Endothelial cell of umbilical vein (primary cell): ENCODE measurements at regions not wholly inside any gene's neighbourhood (a gene's known extent, or its start where the extent isn't known, plus 50 kb on each side); places are given as distances from the start of the nearest gene placed in this dataset.

ENCODE experiments used
- BruUV-seq: library from RNA; stranded (reverse); fragments of 400-500 nt; replicated peaks from 2 replicates; lab custom pipeline; 2021; lab: Mats Ljungman, UMichigan
- CTCF ChIA-PET: fragments of 300-600, 350-600 bp; sonication (Branson Sonifier 250); formaldehyde crosslinking; loops from one replicate; lab custom pipeline; 2021; ENCODE audit warnings: antibody characterized with exemption, inconsistent platforms; lab: Charles Lee
- POLR2A ChIA-PET: fragments of 300-600, 350-600 bp; sonication (Branson Sonifier 250); formaldehyde crosslinking; loops from one replicate; lab custom pipeline; 2021; ENCODE audit warnings: antibody characterized with exemption, inconsistent platforms; lab: Charles Lee
- DNase-seq: peaks from one replicate; pipeline ENCODE4 v3.0.0-alpha.2; 2011; ENCODE audit warnings: low read depth, low spot score
- FAIRE-seq: peaks from 2 replicates; lab custom pipeline; 2011; peaks lifted over from hg19 to GRCh38; lab: Jason Lieb, UNC
- H2AFZ ChIP-seq: 2 replicates; pipeline ENCODE4 v1.6.0; 2012; ENCODE audit warnings: low read depth, low read length, control low read depth, inconsistent platforms
- H3K27ac ChIP-seq: 2 replicates; pipeline ENCODE4 v1.5.1; 2011; ENCODE audit warnings: low read depth, mild to moderate bottlenecking, control low read depth, low read length, moderate library complexity; ENCODE audit not compliant: insufficient read depth
- H3K27me3 ChIP-seq, 2 experiments: 2 replicates each; pipeline versions ENCODE4 v1.6.0 to v1.6.1; 2011; ENCODE audit warnings: low read length in 2 of 2, mixed read lengths in 1 of 2; ENCODE audit not compliant: control insufficient read depth in 2 of 2, insufficient read depth in 2 of 2
- H3K36me3 ChIP-seq, 2 experiments: 2 replicates in 1 of 2; 3 replicates in 1 of 2; pipeline ENCODE4 v1.5.1; 2011; ENCODE audit warnings: low read length in 2 of 2, mild to moderate bottlenecking in 1 of 2, moderate library complexity in 1 of 2; ENCODE audit not compliant: control insufficient read depth in 2 of 2, insufficient read depth in 2 of 2; ENCODE audit errors: extremely low read depth in 1 of 2
- H3K4me1 ChIP-seq: 3 replicates; pipeline ENCODE4 v1.5.1; 2011; ENCODE audit warnings: mild to moderate bottlenecking, low read length; ENCODE audit not compliant: control insufficient read depth, insufficient read depth; ENCODE audit errors: extremely low read depth
- H3K4me2 ChIP-seq: 2 replicates; pipeline ENCODE4 v1.6.1; 2011; ENCODE audit warnings: low read length, control low read depth, mixed read lengths; ENCODE audit not compliant: insufficient read depth
- H3K4me3 ChIP-seq, 3 experiments: fragments of 200-600 bp in 1 of 3; sonication (generic), shearing (Covaris generic) in 1 of 3; replicated peaks in 1 of 3; 2 replicates each; pipeline ENCODE4 v1.5.1; 2011 to 2016; ENCODE audit warnings: control low read depth in 3 of 3, low read length in 3 of 3, mild to moderate bottlenecking in 2 of 3, inconsistent platforms in 1 of 3, low read depth in 1 of 3, moderate library complexity in 1 of 3; ENCODE audit not compliant: insufficient read depth in 1 of 3
- H3K79me2 ChIP-seq: 2 replicates; pipeline ENCODE4 v1.6.0; 2012; ENCODE audit warnings: low read length, inconsistent platforms; ENCODE audit not compliant: control insufficient read depth, insufficient read depth
- H3K9ac ChIP-seq: replicated peaks from 2 replicates; pipeline ENCODE3; 2011; ENCODE audit warnings: low read length, control low read depth; ENCODE audit not compliant: insufficient read depth; ENCODE audit errors: extremely low read depth
- H3K9me1 ChIP-seq: replicated peaks from 3 replicates; pipeline ENCODE4 v1.6.0; 2011; ENCODE audit warnings: mild to moderate bottlenecking, low read length; ENCODE audit not compliant: control insufficient read depth, insufficient read depth; ENCODE audit errors: extremely low read depth
- H3K9me3 ChIP-seq: replicated peaks from 2 replicates; pipeline ENCODE4 v1.5.1; 2012; ENCODE audit warnings: low read length, inconsistent platforms; ENCODE audit not compliant: control insufficient read depth, insufficient read depth
- H4K20me1 ChIP-seq: replicated peaks from 2 replicates; pipeline ENCODE3; 2011; ENCODE audit warnings: mild to moderate bottlenecking, low read length; ENCODE audit not compliant: control insufficient read depth, insufficient read depth; ENCODE audit errors: extremely low read depth
- CTCF ChIP-seq, 2 donors: IDR thresholded peaks; 1 replicate in 1 of 2; 2 replicates in 1 of 2; pipeline ENCODE4 v1.5.1; 2011; ENCODE audit warnings: low read length in 2 of 2, mild to moderate bottlenecking in 2 of 2, moderate library complexity in 2 of 2, control low read depth in 1 of 2, inconsistent platforms in 1 of 2, low read depth in 1 of 2; ENCODE audit not compliant: insufficient read depth in 1 of 2; ENCODE audit errors: extremely low read depth in 1 of 2
- EZH2 ChIP-seq: IDR thresholded peaks from 2 replicates; pipeline ENCODE4 v1.6.1; 2012; ENCODE audit warnings: borderline replicate concordance, low read depth, mild to moderate bottlenecking, moderate library complexity, low read length, inconsistent platforms; ENCODE audit not compliant: severe bottlenecking
- FOS ChIP-seq: IDR thresholded peaks from 2 replicates; pipeline ENCODE4 v1.6.1; 2011; ENCODE audit warnings: mild to moderate bottlenecking, low read length, moderate library complexity, borderline replicate concordance; ENCODE audit not compliant: insufficient read depth
- GATA2 ChIP-seq: IDR thresholded peaks from 2 replicates; pipeline ENCODE4 v1.7.0; 2011; ENCODE audit warnings: low read depth, mild to moderate bottlenecking, moderate library complexity, mixed read lengths, low read length; ENCODE audit not compliant: insufficient read length, insufficient read depth
- MYC ChIP-seq: IDR thresholded peaks from one replicate; pipeline ENCODE4 v1.6.1; 2011; ENCODE audit warnings: mild to moderate bottlenecking, low read depth, low read length
- POLR2A ChIP-seq: IDR thresholded peaks from 2 replicates; pipeline ENCODE4 v1.6.1; 2012; ENCODE audit warnings: low read depth, mild to moderate bottlenecking, control low read depth, low read length
- POLR2AphosphoS5 ChIP-seq: IDR thresholded peaks from 2 replicates; pipeline ENCODE4 v1.6.1; 2012; ENCODE audit warnings: low read depth, mild to moderate bottlenecking, control low read depth, low read length, moderate library complexity; ENCODE audit not compliant: insufficient read depth
- dilution Hi-C: fragments of 300-500 bp; cut with MboI; formaldehyde crosslinking; loops from one replicate; pipeline ENCODE4 v1.15.0; 2019; ENCODE audit warnings: low sequenced_read_pairs; ENCODE audit not compliant: extremely low pct_ligation_motif_present
- intact Hi-C: fragments of 100-400 bp; cut with micrococcal nuclease; formaldehyde crosslinking; loops from one replicate; pipeline ENCODE4 v1.10.0; 2022

DNA sequence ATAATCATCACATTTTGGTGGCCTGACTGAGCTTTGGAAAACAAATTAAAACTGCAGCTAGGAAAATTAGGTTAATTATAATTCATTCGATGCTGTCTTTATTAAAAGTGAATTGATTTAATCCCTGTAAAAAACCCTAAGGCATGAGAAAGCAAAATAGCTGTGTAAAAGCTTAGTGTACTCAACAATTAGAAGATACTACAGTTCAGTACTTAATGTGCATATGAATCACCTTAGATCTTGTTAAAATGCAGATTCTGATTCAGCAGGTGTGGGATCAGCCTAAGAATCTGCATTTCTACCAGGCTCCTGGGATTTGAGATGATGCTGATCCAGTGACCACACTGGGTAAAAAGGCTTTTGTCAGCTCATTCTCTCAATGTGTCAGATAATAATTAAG, 559.9 kb upstream of the GOLIM4 start:
- BruUV-seq: no TSS peak
- no peak overlapping the region for H2AFZ ChIP-seq
- no peak overlapping the region for H3K27ac ChIP-seq
- no peaks in the 10 kb centered on the region for H3K4me1 ChIP-seq
- H3K4me3 ChIP-seq: no peak overlapping the region
- H3K9me1 ChIP-seq: no peaks in the 10 kb centered on the region
- H3K36me3 ChIP-seq: no peaks in the 10 kb centered on the region
- TF ChIP-seq POLR2A (no peak), CTCF (IDR thresholded peaks at IDR 0.05; ENCODE audit: extremely low read depth in 1 of 2, insufficient read depth in 1 of 2, low read depth in 1 of 2, low read length in 2 of 2) (no peak), GATA2 (no peak), EZH2 (no peak)
- FAIRE-seq: no peak
- DNase-seq: no peak
- POLR2A ChIA-PET: no interaction called here
- no peaks in the 10 kb centered on the region for H3K79me2 ChIP-seq
- H4K20me1 ChIP-seq: no peaks in the 10 kb centered on the region
- H3K27me3 ChIP-seq: no peaks in the 10 kb centered on the region
- no peak overlapping the region for H3K4me2 ChIP-seq
- CTCF ChIA-PET: no interaction called here
- intact Hi-C loops (no loop called here), dilution Hi-C loops (no loop called here)
- no peak overlapping the region for H3K9ac ChIP-seq
- no peaks in the 10 kb centered on the region for H3K9me3 ChIP-seq

GRCh38 chr3:168654700-168655099, 559.0 kb upstream of the GOLIM4 start:
- no TSS peak for BruUV-seq
- Histone ChIP-seq H3K4me3 (no peak overlapping the region), H3K9me3 (no peaks in the 10 kb centered on the region), H3K4me2 (no peak overlapping the region), H3K9me1 (no peaks in the 10 kb centered on the region), H3K36me3 (no peaks in the 10 kb centered on the region), H3K27me3 (no peaks in the 10 kb centered on the region), H3K9ac (no peak overlapping the region), H2AFZ (no peak overlapping the region), H4K20me1 (no peaks in the 10 kb centered on the region), H3K79me2 (no peaks in the 10 kb centered on the region), H3K27ac (no peak overlapping the region), H3K4me1 (no peaks in the 10 kb centered on the region)
- TF ChIP-seq MYC (no peak), FOS (no peak), POLR2AphosphoS5 (no peak)
- DNase-seq (no peak), FAIRE-seq (no peak)
- POLR2A ChIA-PET: no interaction called here
- intact Hi-C loops: no loop called here
- CTCF ChIA-PET: no interaction called here
- dilution Hi-C loops: no loop called here
